ENCODE measurements at regions not wholly inside any gene's neighbourhood (a gene's known extent, or its start where the extent isn't known, plus 50 kb on each side); places are given as distances from the start of the nearest gene placed in this dataset.
A peak's percentile ranks its signal among the peaks of the same experiment; 100 is the strongest.

GRCh38 chr20:11391591-11391990 lies 526.1 kb upstream of the BTBD3 start:
- TF ChIP-seq CTCF (IDR thresholded peaks at IDR 0.05; ENCODE audit: insufficient read depth, low read length, poor library complexity, severe bottlenecking), result no peak
- Histone ChIP-seq H3K4me3 (ENCODE audit: low read depth, low read length) (no peak overlapping the region), H3K27me3 (ENCODE audit: control insufficient read depth, insufficient read depth, low read length) (no peaks in the 10 kb centered on the region), H3K36me3 (ENCODE audit: control insufficient read depth, insufficient read depth, low read length) (no peaks in the 10 kb centered on the region)
- DNase-seq (ENCODE audit: low read depth), result no peak

GRCh38 chr20:11394145-11394833 lies 523.4 kb upstream of the BTBD3 start:
- no peak for TF ChIP-seq CTCF (IDR thresholded peaks at IDR 0.05; ENCODE audit: insufficient read depth, low read length, poor library complexity, severe bottlenecking)
- Histone ChIP-seq H3K36me3 (ENCODE audit: control insufficient read depth, insufficient read depth, low read length) (no peaks in the 10 kb centered on the region), H3K27me3 (ENCODE audit: control insufficient read depth, insufficient read depth, low read length) (no peaks in the 10 kb centered on the region), H3K4me3 (ENCODE audit: low read depth, low read length) (no peak overlapping the region)
- peak; percentile 39 for DNase-seq (ENCODE audit: low read depth)

DNA sequence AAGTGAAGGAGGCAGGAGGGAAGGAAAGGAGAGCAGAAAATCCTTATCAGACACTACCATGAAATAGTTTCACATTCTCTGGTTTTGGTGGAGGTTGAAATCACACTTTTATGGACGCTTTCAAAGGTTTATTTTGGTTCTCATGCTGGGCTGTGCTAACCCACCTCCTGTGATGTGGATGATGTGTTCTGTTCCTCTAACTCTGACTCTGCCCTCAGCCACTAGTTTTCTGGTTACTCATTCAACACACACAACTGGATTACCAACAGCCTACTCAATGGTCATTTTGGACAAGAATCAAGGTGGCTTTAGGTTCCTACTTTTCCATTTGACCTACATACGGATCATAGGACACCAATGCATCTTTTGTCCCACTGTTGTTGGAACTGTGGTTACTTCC lies 522.1 kb upstream of the BTBD3 start:
- Histone ChIP-seq H3K4me3 (ENCODE audit: low read depth, low read length) (no peak overlapping the region), H3K36me3 (ENCODE audit: control insufficient read depth, insufficient read depth, low read length) (no peaks in the 10 kb centered on the region), H3K27me3 (ENCODE audit: control insufficient read depth, insufficient read depth, low read length) (no peaks in the 10 kb centered on the region)
- TF ChIP-seq CTCF (IDR thresholded peaks at IDR 0.05; ENCODE audit: insufficient read depth, low read length, poor library complexity, severe bottlenecking), result no peak
- no peak for DNase-seq (ENCODE audit: low read depth)

GRCh38 chr20:11401988-11402387 lies 515.7 kb upstream of the BTBD3 start:
- Histone ChIP-seq H3K4me3 (ENCODE audit: low read depth, low read length) (no peak overlapping the region), H3K27me3 (ENCODE audit: control insufficient read depth, insufficient read depth, low read length) (no peaks in the 10 kb centered on the region), H3K36me3 (ENCODE audit: control insufficient read depth, insufficient read depth, low read length) (no peaks in the 10 kb centered on the region)
- no peak for TF ChIP-seq CTCF (IDR thresholded peaks at IDR 0.05; ENCODE audit: insufficient read depth, low read length, poor library complexity, severe bottlenecking)
- DNase-seq (ENCODE audit: low read depth), result no peak

- Histone ChIP-seq H3K4me3 (ENCODE audit: low read depth, low read length) (no peak overlapping the region), H3K36me3 (ENCODE audit: control insufficient read depth, insufficient read depth, low read length) (no peaks in the 10 kb centered on the region), H3K27me3 (ENCODE audit: control insufficient read depth, insufficient read depth, low read length) (no peaks in the 10 kb centered on the region)
- TF ChIP-seq CTCF (IDR thresholded peaks at IDR 0.05; ENCODE audit: insufficient read depth, low read length, poor library complexity, severe bottlenecking), result no peak
- no peak for DNase-seq (ENCODE audit: low read depth)
These were observed 514.0 kb upstream of the BTBD3 start for GRCh38 chr20:11403711-11404110.

DNA sequence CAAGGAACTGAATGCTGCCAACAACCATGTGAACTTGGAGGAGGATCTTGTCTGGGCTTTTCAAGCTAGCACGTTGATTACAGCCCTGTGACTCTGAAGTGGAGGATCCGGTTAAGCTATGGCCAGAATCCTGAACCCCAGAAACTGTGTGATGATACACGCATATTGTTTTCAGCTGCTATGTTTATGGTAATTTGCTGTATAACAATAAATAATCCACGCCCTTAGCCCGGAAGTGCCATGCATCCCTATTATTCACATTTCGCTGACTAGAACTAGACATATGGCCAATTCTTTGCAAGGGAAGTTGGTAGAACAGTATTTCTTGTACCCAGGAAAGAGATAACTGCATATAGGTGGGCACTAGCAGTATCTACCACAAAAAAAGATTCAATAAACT lies 510.8 kb upstream of the BTBD3 start:
- Histone ChIP-seq H3K36me3 (ENCODE audit: control insufficient read depth, insufficient read depth, low read length) (no peaks in the 10 kb centered on the region), H3K4me3 (ENCODE audit: low read depth, low read length) (no peak overlapping the region), H3K27me3 (ENCODE audit: control insufficient read depth, insufficient read depth, low read length) (no peaks in the 10 kb centered on the region)
- DNase-seq (ENCODE audit: low read depth), result no peak
- TF ChIP-seq CTCF (IDR thresholded peaks at IDR 0.05; ENCODE audit: insufficient read depth, low read length, poor library complexity, severe bottlenecking), result no peak
